ENCODE measurements at regions not wholly inside any gene's neighbourhood (a gene's known extent, or its start where the extent isn't known, plus 50 kb on each side); places are given as distances from the start of the nearest gene placed in this dataset.
"Not testable (repeated sequence)": the region's sequence is repeated elsewhere in the genome, so short reads cannot be mapped to it uniquely, and the experiment has no call there.

DNA sequence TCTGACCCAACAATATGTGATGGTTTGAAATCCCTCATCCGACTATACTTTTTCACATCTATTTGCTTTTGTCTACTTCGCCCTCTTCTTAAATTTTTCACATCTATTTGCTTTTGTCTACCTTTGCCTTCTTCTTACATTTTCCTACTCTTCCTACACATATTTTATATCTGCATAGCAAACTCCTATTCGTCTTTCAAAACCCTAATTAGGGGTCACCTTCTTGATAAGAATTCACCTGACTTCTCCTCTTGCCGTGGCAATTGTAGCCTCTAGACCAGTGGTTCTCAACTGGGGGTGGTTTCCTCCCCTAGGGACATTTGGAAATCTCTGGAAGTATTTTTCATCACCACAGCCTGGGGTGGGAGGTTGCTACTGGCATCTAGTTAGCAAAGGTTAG, 607.4 kb downstream of the NTRK3 start:
- no peaks in the 10 kb centered on the region for H3K9me3 ChIP-seq
- H3K4me1 ChIP-seq: peaks cover 0 to 2% of the 10 kb centered on the region in 2 donors
- no peak overlapping the region for H3K27ac ChIP-seq
- H3K4me3 ChIP-seq: no peak overlapping the region
- intact Hi-C loops (cut with DNase I): no loop called here
- TF ChIP-seq, protein P1, sequence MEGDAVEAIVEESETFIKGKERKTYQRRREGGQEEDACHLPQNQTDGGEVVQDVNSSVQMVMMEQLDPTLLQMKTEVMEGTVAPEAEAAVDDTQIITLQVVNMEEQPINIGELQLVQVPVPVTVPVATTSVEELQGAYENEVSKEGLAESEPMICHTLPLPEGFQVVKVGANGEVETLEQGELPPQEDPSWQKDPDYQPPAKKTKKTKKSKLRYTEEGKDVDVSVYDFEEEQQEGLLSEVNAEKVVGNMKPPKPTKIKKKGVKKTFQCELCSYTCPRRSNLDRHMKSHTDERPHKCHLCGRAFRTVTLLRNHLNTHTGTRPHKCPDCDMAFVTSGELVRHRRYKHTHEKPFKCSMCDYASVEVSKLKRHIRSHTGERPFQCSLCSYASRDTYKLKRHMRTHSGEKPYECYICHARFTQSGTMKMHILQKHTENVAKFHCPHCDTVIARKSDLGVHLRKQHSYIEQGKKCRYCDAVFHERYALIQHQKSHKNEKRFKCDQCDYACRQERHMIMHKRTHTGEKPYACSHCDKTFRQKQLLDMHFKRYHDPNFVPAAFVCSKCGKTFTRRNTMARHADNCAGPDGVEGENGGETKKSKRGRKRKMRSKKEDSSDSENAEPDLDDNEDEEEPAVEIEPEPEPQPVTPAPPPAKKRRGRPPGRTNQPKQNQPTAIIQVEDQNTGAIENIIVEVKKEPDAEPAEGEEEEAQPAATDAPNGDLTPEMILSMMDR (IDR thresholded peaks at IDR 0.05): no peak
- H3K27me3 ChIP-seq: no peaks in the 10 kb centered on the region
- no peaks in the 10 kb centered on the region for H3K36me3 ChIP-seq
- DNase-seq (ENCODE audit: low spot score in 2 of 2): no peak

DNA sequence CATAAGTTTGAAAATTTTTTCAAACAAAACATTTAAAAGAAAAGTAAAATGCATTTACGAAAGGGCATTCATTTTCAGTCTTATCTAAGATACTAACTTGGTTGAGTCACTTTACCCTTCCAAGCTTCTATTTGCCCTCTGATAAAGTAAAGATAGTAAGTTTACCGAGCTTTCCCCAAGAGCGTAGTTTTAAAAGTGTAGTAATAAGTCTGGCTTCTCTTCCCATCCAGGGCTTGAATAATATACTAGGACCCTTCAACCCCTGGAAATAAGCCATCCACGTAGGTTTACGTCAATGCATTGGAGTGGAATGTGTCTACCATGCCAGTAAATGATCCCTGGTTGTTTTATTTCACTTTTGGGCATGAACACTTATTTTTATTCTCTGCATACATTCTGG, 608.3 kb downstream of the NTRK3 start:
- TF ChIP-seq, protein P1 (IDR thresholded peaks at IDR 0.05): no peak
- no peaks in the 10 kb centered on the region for H3K9me3 ChIP-seq
- no peak for DNase-seq (ENCODE audit: low spot score in 2 of 2)
- H3K4me3 ChIP-seq: no peak overlapping the region
- peaks cover 0 to 2% of the 10 kb centered on the region in 2 donors for H3K4me1 ChIP-seq
- no peak overlapping the region for H3K27ac ChIP-seq
- H3K27me3 ChIP-seq: no peaks in the 10 kb centered on the region
- intact Hi-C loops (cut with DNase I): no loop called here
- H3K36me3 ChIP-seq: no peaks in the 10 kb centered on the region

DNA sequence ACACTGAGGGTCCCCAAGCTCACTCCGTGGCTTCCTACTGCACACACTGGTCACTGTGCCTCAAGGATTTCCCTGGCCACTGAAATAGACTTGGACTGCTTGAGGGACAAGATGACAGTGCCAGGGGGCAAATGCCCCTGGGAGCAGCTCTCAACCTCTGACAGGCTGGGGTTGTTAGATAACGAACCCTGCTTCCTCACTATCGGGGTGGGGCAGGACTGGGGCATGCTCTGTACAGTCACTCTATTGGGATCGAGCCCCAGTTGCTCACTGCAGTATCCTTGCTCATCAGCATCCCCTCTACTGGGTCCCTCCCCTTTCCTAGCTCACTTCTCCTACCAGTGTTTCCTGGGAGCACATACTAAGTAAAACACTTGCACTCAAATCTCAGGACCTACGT, 610.8 kb downstream of the NTRK3 start:
- DNase-seq (ENCODE audit: low spot score in 2 of 2): no peak
- intact Hi-C loops (cut with DNase I): no loop called here
- no peak overlapping the region for H3K27ac ChIP-seq
- H3K36me3 ChIP-seq: no peaks in the 10 kb centered on the region
- H3K9me3 ChIP-seq: no peaks in the 10 kb centered on the region
- TF ChIP-seq, protein P1 (IDR thresholded peaks at IDR 0.05): no peak
- no peaks in the 10 kb centered on the region for H3K27me3 ChIP-seq
- peaks cover 0 to 2% of the 10 kb centered on the region in 2 donors for H3K4me1 ChIP-seq
- H3K4me3 ChIP-seq: no peak overlapping the region

DNA sequence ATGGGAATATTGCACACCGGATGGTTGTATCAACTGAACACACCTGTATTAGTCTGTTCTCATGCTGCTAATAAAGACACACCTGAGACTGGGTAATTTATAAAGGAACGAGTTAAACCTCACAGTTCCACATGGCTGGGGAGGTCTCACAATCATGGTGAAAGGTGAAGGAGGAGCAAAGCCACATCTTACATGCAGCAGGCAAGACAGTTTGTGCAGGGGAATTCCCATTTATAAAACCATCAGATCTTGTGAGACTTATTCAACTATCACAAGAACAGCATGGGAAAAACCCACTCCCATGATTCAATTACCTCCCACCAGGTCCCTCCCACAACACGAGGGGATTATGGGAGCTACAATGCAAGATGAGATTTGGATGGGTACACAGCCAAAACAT, 613.5 kb downstream of the NTRK3 start:
- H3K4me1 ChIP-seq; H3K27me3 ChIP-seq; DNase-seq (ENCODE audit: low spot score in 2 of 2); intact Hi-C loops (cut with DNase I); H3K36me3 ChIP-seq; H3K4me3 ChIP-seq; H3K9me3 ChIP-seq; H3K27ac ChIP-seq: not testable (repeated sequence)

DNA sequence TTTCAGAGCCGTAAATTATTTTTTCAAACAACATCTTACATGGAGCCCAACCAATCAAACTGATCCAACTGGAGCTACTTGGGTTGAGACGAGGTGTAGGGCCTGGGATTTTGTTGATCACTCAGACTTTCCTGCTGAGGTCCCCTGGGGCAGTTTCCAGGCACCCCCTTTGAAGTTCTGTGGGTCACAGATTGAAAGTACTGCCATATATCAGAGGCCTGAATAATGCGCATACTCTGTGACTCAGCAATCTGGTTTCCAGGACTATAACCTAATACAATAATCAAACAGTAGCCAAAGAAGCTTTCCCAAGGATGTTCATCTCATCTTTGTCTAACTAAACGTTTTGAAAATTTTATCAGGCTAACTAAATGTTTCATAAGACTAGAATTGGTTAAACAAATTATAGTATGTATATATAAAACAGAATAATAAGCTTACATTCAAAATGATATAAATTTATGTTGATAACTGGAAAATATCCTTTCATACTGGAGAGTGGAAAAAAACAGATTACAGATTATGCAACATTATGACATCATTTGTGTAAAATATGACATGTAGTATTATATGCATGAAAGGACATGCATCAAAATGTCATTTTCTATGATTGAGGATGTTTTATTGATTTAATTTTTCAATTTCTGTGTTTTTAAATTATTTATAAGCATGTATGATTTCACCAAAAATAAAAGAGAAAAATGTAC, 617.1 kb downstream of the NTRK3 start:
- Histone ChIP-seq H3K36me3 (no peaks in the 10 kb centered on the region), H3K4me1 (no peaks in the 10 kb centered on the region), H3K27ac (no peak overlapping the region), H3K27me3 (no peaks in the 10 kb centered on the region), H3K4me3 (no peak overlapping the region), H3K9me3 (no peaks in the 10 kb centered on the region)
- intact Hi-C loops (cut with DNase I): no loop called here
- no peak for DNase-seq (ENCODE audit: low spot score in 2 of 2)
- TF ChIP-seq, protein P1 (IDR thresholded peaks at IDR 0.05): no peak

DNA sequence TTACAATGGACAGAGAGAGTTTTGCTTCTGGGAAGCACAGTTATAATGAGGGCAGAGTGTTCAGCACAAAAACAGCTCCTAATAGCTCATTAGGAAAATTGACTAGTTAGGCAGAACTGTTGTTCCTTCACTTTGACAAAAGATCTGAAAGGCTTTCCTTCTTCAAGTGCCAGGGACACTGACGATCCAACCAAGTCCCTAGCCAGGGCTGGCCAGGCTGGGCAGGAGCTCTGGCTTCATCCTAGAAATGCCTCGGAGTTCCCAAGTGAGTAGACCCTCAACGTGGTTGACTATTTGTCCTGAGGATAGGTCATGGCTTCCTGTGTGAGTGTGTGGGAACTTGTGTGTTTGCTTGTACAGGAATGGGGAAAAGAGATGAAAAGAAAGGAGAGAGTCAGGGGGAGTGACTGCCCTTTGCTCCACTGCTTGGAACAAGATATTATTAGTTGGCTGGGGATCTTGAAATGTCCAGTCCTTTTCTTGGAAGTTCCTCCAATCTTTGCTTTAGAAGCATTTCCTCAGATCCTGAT, 617.9 kb downstream of the NTRK3 start:
- no peak overlapping the region for H3K27ac ChIP-seq
- no peak for DNase-seq (ENCODE audit: low spot score in 2 of 2)
- intact Hi-C loops (cut with DNase I): no loop called here
- no peaks in the 10 kb centered on the region for H3K9me3 ChIP-seq
- TF ChIP-seq, protein P1 (IDR thresholded peaks at IDR 0.05): no peak
- no peaks in the 10 kb centered on the region for H3K4me1 ChIP-seq
- no peak overlapping the region for H3K4me3 ChIP-seq
- no peaks in the 10 kb centered on the region for H3K27me3 ChIP-seq
- H3K36me3 ChIP-seq: no peaks in the 10 kb centered on the region

Measured in ascending aorta (tissue), 2 donors.